HG03442 (cell line): ENCODE measurements at regions not wholly inside any gene's neighbourhood (a gene's known extent, or its start where the extent isn't known, plus 50 kb on each side); places are given as distances from the start of the nearest gene placed in this dataset.
"Not testable (repeated sequence)": the region's sequence is repeated elsewhere in the genome, so short reads cannot be mapped to it uniquely, and the experiment has no call there.

Experiments used
- ATAC-seq: cut with Tn5 transposase; IDR thresholded peaks from one replicate; pipeline ENCODE4 v1.9.1; 2021; ENCODE audit warnings: mild to moderate bottlenecking, moderate library complexity; ENCODE audit not compliant: unreplicated experiment

DNA sequence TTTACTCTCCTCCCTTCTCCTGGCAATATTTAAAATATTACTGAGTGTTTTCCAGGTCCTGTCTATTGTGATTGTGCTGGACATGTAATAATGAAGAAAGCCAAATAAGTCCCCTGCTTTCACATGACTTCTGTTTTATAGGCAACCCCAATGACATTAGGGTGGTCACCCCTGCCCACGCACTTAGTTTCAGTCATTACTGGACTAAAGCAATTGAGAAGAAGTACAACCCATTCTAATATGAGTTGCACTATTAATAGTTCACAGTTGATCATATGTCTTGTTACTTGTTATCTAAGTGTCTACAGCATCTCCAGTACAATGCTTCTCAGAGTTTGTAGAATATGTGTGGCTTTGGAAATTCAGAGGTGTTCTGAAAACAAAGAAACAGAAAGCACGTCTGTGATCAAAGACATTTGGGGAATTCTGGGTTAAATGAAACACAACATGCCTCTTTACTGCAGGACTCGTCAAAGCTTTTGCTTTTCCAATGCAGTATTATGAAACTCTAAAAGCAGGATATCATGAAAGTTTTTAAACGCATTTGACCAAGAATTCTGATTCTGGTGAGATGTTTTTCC lies 789.5 kb downstream of the DHX35 start:
- ATAC-seq, result no peak

DNA sequence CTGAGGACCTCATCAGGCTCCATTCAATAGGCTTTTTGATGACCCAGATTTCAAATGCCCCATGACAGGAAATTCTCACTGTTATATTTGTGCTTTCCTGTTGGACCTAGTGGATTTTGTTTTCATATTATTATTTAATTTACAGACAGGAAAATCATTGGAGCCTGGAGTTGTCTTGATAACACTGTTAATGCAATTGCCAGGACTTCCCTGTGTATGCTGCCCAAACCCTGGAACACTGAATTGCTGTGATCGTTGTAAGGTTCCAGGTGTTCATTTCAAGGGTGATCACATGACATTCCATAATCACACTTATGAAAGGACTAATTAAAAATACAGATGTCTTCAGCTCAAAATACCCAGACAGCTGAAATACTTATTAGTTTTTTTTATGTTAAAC lies 783.2 kb downstream of the DHX35 start:
- no peak for ATAC-seq

DNA sequence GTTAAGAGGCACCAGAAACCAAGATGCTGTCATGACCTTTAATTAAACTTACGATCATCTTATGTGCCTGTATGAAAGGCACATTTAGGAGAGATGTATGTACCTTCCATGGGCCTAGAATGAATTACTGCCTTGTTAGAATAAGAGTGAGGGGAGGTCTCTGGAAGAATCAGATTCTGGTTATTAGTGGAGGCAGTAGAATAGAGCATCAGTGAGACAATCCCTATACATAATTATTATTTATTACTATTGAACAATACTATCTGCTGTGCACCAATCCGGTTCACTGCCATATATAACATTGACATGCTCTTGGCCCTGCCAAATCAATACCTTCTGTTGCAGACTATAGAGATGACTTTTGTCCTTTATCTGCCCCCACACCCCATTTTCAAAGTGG lies 776.5 kb downstream of the DHX35 start:
- ATAC-seq, result no peak

DNA sequence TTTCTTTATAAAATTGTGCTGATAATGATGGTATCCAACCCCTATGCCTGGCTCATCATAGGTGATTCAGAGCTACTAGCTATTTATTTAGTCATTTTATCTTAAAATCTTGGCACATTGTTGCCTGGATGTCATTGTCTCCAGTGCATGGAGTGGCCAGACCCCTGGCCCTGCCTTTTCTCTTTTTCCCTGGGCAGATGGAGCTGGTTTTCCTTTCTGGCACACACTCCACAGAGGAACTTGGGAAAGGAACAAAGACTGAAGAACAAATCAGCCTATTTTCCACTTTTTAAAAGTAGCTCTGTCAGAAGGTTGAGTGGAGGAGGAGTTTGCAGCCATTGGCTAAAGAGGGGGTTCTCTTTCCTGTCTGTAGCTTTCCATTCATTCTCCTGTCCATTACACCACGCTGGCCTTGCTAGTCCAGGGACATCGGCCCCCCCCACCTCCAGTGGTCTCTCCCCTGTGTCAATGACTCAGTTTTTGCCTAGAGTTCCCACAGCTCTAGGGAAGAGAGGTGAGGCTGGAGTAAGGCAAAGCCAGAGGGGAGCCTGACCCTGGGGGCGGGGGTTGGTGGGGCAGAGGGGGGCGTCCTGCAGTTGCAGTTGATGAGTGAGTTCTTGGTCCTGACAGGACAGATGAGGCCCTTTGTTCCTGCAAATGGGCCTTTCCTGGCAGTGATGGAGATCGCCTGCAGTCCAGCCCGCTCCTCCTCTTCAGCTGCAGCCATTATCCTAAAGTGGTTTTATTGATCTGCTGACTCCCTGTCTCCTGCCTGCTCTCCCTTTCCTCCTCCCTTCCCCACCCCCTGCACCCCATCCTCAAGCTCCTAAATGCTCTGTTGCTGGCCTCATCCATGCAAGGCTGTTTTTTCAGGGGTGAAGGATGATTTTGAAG lies 774.5 kb downstream of the DHX35 start:
- ATAC-seq, result no peak

DNA sequence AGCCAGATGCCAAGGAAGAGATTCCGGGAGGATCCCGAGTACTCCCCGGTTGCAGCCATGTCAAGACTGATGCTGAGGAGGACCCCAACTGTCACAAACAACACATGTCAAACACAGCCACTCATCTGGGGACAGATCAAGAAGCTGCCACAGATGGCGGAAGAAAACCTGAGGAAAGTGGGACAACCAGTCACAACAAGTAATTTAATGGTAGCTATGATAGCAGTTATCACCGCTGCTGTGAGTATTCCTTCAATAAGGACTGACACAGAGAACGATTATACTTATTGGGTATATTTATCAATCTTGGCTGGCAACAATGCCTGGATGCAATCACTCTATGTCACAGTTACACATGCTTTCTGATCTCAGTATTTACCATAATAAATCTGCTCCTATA lies 763.4 kb downstream of the DHX35 start:
- not testable (repeated sequence) for ATAC-seq

DNA sequence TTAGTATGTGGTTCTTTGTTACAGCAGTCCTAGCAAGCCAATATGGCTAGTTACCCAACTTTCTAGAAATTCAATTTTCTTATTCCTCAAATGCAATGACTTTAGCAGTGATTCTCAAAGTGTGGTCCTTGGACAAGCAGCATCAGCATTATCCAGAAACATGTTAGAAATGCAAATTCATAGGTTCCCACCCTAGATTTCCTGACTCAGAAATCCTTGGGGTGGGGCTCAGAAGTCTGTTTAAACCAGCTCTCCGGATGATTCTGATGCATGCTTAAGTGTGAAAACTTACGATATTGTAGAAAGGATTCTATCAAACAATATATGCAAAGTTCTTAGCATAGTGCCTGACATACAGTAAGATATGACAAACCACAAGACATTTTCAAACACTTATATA lies 757.1 kb downstream of the DHX35 start:
- ATAC-seq, result no peak

DNA sequence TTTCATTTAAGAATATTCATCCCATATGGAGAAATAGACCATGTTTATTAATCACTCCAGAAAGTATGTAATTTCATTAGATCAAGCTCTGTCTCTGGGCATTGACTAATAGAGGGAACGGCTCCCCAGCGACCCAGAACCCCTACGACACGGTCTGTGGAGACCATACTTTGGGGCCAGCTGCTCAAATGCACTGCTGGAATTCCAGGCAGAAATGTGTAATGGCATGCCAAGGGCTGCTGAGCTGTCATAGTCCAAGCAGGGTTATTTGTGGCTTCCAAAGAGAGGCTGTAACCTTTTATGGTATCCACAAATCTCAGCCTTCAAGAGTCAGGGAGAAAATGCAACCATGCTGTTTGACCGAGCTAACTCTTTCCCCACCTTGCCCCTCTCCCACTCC lies 755.8 kb downstream of the DHX35 start:
- no peak for ATAC-seq

DNA sequence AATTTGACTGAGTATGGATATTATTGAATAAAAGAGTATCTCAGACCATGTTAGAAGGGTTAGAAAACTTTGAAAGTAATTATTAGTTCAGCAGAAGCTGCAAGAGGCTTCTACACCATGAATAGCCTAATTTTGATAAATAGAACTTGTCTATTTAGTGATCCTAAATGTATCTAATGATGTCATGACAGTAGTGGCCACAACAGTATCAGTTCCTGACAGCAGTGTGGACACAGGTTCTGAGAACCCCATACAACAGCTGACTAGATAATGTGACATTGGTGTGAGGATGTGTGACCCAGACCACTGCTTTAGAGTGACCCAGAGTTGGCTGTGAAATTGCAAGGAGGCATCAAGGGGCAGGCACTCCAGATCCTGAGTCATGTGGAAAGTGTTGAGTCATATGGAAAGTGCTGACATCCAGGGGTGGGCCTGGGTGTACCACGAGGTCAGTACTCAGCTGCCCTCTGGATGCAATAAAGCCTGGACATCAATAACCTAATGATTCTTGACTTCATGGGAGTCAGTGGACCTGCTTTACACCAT lies 754.7 kb downstream of the DHX35 start:
- no peak for ATAC-seq

DNA sequence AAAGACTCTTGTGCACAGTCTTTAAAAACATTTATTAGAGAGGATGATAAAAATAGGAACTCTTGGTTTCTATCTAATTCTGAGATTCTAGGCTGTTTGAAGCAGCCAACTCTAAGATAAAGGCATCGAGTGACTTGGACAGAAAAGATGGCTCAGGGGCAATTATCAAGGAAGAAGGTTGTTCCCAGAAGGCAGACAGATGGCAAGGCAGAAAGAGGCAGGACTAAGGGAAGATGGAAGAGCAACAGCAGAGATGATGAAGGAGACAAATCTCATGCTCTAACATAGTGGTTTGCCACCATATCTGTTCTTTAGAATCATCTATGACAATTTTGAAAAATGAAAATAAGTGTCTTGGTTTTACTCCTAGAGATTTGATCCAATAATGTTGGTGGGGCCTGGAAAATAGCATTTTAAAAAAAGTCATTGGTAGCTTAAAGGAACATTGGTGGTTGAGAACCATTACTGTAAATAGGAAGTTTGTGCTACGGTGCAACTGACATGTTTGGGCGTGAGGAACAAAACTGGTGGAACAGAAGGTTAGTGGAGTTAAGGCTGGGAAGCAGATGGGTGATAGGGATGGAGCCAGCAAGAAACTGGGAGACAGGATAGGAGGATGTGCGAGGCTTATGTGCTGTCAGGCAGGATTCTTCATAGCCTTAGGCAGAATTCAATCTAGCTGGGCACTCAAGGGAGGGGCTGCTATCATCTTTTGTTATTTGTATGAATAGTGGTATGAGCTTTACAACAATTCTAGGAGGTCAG lies 751.1 kb downstream of the DHX35 start:
- no peak for ATAC-seq

DNA sequence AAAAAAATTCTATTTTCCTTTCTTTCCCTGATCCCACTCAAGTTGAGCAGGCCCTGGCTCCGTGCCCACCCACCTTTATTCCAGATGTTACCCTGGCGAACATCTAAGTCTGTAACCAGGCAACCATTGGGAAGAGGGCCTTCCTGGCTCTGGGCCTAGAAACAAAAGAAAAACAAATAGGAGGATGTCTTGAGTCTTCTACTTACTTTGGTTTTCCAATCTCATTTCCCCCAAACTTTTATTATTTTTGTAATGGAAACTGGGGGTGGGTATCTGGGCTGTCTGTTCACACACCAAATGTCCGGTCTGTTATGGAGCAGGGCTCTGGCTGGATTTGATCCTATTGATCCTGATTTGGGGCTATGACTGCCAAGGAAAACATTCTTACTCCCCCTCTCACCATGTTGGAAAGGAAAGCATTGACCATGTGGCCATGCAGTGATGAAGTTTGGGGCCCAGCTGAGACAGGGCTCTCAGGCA lies 744.1 kb downstream of the DHX35 start:
- ATAC-seq, result no peak

DNA sequence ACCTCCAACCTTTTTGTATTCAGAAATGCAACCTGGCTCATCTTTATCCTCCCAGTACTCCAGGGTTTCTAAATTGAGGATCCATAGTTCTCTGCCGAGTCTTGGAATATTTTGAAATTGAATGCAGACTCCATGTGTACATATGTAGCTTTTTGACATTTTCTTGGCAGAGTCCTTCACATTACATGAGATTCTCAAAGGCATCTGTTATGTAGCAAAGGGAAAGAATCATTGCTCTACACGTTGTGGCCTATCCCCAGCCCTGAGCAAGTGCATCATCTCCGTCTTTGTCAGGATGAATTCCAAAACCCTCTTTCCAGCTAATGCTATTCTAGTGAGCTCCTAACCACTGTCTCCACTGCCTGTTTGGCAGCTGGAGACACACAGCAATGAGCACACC lies 742.9 kb downstream of the DHX35 start:
- ATAC-seq, result no peak

DNA sequence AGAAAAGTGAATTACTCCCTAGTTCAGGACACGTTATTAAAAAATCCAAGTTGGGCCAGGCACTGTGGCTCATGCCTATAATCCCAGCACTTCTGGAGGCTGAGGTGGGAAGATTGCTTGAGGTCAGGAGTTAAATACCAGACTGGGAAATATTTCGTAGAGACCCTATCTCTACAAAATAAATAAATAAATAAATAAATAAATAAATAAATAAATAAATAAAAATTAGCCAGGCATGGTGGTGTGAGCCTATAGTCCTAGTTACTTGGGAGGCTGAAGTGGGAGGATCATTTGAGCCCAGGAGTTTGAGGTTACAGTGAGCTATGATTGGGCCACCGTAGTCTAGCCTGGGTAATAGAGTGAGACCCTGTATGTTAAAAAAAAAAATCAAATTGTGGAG lies 741.2 kb downstream of the DHX35 start:
- ATAC-seq, result not testable (repeated sequence)

DNA sequence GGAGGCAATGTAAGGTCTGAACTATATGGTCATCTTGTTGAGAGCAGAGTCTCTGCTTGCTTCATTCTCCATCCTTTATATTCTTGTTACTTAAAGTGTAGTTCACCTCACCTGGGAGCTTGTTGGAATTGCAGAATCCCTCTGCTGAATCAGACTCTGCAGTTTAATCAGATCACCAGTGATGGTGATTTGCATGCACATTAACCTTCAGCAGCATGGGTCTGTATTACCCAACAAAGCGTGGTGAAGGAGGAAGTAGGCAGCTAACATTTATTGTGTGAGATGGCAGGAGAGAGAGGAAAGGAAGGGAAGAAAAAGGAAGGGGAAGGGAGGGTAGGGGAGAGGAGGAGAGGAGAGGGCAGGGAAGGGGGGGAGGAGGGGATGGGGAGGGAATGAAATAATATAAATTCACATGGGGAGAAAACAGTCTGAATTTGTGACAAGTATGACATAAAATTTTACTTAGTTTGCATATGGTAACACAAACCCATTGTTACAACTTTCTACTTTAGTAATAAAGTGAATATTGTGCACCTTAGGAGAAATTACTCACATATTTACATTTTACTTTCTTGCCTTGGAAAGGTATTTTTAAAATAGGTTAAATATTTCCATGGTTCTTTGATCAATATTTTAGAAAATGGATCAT lies 740.7 kb downstream of the DHX35 start:
- no peak for ATAC-seq

DNA sequence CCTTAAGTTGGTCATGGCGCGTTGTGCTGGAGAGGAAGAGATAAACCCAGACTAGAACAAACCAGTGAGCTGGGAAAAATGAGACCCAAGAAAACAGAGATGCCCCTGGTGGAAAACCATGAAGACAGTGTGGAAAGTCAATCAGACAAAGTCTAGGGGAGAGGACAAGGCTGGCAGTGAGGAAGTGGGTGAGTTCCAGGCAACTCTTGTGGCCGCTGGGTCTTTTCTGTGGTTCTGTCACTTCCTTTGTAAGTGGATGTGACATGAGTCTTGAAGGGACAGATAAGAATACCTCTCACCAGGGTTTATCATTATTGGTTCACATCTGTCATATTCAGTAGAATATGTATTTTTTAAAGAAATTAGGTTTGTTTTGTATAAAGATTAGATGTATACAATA lies 738.4 kb downstream of the DHX35 start:
- no peak for ATAC-seq

DNA sequence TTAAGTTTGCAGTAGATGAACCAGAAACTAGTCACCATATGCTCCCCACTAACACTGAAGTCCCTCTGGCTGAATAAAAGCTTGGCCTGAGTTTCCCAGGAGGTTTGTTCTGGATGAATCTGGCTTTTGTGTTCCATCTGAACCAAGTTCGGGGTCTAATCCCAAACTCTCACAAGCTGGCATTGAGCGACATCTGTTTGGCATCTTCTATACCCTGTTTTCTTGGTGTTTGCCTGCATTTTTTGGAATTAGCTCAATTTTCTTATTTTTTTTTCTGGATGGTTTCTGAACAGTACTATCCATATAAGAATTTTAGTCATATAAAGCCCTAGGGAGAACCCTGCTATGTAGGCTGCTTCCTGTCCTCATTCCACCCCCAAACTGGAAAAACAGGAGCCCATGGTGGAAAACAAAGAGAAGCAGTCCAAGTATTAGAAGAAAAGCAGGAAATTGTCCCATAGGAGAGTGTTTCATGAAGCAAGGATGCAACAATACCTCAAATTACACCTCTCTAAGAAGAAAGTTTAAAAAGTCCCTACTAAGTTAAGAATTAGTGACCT lies 737.1 kb downstream of the DHX35 start:
- ATAC-seq, result no peak

DNA sequence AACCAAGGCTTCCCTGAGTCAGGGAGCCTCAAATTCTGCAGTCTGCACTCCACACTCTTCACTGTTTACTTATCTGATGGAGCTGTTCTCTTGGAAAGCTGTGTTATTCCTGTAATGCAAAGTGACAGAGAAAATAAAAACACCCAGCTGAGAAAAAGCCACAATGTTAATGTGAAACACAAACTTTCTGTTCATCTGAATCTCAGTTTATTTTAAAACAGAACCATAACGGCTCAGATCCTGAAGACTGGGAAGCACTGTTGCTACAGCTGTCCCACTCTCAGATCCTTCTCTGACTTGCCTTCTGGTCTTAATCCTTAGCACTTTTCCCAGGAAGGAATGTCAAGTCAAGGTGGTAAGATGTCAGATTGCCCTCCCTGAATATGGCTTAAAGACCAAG lies 736.6 kb downstream of the DHX35 start:
- ATAC-seq, result no peak

DNA sequence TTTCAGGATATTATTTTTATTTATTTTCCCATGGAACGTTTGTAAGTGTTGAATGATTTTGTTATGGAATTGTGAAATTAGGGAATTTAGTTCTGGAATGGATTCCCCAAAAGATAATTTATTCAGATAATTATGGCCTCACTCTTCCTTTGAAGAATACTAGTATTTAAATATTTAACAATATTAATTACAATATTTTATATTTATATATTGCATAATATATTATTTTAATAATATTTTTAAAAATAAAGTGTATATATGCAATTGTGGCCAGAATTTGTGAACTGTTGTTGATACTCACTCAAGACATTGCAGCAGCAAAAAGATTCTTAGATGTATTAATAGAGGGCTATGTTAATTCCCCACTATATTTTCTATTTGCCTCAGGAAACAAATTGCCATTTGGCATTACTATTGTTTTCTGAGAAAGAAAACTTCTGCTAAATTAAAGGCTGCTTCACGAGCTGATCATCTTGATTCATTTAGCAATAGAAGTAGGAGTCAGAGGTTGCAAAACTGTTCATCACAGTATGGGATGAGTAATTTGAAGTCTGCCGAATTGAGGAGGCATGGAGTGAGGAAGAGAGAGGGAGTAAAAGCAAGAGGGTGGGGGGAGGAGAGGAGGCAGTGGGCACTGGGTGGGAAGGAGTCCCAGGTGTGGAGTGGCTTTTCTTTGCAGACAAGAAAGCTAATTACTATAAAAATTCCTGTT lies 729.2 kb downstream of the DHX35 start:
- ATAC-seq, result no peak

DNA sequence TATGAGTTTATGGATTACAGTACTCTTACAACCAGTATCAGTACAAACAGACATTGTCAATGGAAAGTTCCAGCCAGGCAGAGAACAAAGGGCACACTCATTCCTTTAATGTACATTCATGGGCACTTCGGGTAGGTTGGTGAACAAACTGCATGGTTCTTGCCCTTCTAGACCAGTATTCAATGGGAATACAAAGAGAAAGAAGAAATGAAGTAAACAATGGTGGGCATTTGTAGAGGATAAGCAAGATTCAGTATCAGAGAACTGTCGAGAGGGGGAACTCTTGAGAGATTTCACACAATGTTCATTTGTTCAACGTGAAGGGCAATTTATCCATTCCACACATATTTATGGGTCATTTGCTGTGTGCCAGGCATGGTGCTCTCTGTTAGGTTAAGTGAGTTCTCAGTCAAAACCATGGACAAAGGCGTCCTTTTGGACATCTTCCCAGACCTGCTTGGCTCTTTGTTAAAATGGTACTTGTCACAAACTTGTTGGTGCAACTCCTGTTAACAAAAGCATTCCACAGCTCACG lies 714.8 kb downstream of the DHX35 start:
- ATAC-seq, result no peak

DNA sequence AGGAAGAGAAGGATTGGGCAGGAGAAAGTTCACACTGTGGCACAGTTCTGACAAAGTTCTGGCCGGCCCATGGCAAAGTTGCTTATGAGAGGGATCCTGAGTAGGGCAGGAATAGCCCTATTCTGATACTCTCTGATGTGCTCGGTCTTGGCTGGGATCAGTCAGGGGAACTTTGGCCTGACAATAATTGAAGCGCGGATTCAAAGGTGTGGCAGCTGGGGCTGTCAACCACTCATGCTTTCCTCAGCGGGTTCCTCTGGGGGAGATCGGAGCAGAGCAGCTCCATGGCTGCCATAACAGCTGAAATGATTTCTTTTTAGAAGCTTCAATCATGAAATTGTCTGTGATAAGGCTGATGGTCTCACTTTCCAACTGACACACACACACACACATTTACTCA lies 714.1 kb downstream of the DHX35 start:
- ATAC-seq, result no peak

DNA sequence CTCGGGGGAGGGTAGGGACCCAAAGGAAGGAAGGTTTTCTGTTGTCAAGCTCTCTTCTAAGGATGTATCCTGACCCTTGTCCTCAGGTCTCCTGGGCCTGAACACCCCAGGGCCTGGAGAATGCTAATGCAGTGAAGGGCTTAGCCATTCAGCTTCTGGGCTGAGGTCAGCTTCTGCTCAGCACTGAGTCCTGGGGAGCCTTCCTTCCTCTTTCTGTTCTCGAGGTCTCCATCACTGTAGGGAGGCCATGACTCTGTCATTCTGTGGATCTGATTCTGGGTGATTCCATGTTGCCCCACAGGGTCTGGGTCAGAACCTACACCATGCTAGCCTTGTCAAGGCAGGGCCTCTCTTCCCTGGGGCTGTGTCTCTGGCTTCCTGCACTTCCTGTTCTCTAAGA lies 712.7 kb downstream of the DHX35 start:
- no peak for ATAC-seq
